ENCODE measurements at regions not wholly inside any gene's neighbourhood (a gene's known extent, or its start where the extent isn't known, plus 50 kb on each side); places are given as distances from the start of the nearest gene placed in this dataset.
"Not testable (repeated sequence)": the region's sequence is repeated elsewhere in the genome, so short reads cannot be mapped to it uniquely, and the experiment has no call there.

DNA sequence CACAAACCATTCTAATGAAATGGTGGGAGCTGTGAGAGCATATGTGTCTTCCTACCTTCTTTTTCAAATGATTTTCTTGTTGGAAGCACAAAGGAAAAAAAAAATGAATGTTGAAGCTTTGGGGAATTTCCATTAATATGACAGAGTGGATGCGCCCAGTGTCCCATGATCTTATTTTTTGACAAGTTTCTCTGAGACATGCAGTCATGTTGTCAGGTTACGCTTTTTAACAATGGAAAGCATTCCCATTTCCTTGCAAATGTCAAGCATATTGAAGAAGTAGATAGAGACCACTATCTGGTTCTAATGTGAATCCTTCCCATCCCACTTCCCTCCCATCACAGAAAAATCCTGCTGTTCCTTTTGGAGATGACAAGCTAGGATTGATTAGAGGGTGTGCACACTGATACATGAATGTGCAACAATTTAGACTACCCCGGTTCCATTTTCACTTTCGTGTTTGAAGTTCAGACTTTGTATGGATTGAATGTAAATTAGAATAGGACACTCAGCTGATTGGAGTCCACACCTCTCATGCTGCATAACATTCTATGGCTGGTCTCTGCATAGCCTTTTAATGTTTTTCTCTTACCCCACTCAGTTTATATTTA lies 919.4 kb downstream of the TLE4 start:
- DNase-seq (ENCODE audit: low read depth), result no peak

DNA sequence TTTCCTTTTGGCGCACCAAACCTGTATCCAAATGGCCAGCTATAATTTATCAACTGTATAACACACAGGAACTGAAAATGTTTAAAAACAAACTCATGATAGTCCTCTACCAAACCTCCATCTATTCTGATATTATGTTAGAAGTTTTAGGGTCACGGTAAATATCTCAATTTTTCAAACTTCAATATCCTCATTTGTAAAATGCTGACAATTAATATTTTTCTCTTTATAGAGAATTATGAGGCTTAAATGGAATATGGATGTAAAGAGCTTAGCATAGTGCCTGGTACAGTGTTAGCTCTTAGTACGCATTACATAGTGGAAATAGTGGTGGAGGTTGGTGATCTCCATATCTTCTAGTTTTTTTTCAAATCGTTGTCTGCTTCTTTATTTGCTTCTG lies 917.6 kb downstream of the TLE4 start:
- no peak for DNase-seq (ENCODE audit: low read depth)

DNA sequence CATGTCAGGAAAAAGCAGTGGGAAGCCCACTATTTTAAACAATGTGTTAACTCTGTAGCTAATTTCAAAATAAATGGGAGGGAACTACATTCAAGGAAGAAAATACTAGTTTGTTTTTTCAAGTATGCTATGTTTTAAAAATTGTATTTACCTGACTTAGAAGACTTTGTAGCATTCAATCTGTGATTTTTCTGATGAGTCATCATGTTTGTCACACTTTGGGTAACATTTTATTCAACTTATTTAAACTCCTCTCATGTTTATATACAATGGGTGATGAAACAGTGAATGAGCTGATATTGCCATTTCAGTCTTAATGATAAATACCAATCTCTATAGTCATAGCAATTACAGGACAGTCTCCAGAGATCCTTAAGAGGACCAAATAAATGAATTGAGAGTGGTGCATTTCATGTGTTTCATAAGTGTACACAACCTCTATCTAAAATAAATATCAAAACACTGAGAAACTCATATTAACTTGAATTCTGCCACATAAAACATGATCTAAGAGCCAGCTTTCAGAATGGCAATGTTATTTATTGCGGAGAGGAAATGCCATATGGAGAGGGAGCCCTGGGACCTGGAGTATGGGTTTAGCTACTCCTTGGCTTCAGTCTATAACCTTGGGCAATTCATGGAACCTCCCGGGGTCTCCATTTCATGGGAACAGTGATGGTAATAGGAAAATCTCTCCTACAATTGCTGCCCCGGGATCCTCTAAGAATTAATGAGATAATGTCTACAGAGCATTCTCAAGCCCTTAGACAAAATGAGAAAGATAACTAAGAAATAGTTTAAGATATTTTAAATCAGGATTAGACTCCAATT lies 913.9 kb downstream of the TLE4 start:
- DNase-seq (ENCODE audit: low read depth), result no peak

DNA sequence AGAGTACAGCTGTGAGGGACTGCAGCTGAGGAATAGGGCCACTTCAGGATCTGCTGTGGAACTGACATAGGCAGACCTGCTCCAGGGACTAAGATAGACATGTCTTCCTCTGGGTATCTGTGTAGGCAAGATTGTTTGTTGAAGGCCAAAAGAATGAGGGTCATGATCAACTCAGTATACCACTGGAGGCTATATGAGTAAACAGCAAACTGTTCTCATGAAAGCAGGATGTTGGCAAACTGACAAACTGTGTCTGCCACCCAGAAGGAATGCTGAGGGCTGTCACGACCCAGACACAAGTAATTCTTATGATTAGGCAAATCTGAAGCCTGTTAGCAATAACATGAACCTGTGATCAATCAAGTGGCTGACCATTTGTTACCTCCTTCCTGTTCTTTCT lies 910.5 kb downstream of the TLE4 start:
- DNase-seq (ENCODE audit: low read depth), result not testable (repeated sequence)

DNA sequence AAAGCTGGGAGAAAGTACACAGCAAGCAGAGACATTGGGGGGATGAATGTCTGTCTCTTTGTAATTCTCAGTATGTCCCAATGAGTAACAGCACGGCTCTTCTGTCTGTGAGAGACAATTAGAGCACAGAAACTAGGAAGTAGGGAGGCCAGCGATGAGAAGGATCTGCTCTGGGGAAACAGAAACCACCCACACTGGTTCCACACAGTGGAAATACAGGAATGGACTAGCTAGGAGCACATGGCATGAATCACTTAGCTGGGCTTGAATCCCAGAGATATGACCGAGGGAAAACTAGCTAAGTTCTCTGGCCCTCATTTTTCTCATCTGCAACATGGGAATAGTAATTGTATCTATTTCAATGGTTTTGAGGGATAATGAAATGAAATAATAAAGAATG lies 895.9 kb downstream of the TLE4 start:
- no peak for DNase-seq (ENCODE audit: low read depth)

DNA sequence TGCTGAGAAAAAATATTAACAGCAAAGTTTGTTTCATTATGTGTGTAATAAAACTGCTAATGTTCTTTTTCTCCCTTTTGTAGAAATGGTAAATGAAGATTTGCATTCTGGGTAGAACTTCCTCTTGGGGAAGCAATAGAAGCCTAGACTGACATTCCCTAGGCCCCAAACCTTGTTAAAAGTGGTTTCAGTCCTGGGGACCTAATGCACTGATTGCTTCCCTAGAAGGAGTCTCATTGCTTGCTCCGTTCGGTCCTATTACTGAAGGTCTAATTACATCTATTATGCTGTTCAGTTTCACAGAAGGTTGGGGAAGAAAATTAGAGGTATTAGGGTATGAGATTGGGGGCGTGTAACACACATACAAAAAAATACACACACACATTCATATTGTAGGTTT lies 893.8 kb downstream of the TLE4 start:
- no peak for DNase-seq (ENCODE audit: low read depth)

DNA sequence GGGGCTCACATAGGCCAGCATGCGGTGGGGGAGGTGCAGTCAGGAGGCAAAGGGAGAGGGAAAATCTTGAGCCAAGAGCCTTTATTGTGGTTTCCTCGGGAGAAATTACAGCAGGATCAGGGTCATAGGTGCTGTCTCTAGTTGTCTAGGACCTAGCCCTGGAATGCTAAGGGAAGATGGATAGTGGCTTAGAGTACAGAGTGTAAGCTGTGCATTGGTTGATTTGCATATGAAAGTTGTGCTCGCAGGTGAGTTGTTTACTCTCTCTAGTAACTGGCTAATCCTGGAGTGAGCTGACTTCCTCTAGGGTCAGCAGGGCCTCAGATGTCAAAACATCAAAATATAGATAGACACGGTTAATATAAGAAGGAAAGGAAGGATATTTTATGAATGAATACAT lies 877.7 kb downstream of the TLE4 start:
- DNase-seq (ENCODE audit: low read depth), result no peak

DNA sequence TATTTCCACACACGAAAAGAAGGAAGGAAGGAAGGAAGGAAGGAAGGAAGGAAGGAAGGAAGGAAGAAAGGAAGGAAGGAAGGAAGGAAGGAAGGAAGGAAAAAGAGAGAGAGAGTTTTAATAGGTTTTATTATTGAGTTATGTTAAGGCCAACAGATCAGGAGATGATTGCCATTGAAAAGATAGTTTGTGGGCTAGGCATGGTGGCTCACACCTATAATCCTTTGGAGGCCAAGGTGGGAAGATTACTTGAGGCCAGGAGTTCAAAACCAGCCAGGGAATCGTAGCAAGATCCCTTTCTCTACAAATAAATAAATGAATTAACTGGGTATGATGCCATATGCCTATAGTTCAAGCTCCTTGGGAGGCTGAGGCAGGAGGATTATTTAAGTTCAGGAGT lies 877.2 kb downstream of the TLE4 start:
- DNase-seq (ENCODE audit: low read depth), result no peak

DNA sequence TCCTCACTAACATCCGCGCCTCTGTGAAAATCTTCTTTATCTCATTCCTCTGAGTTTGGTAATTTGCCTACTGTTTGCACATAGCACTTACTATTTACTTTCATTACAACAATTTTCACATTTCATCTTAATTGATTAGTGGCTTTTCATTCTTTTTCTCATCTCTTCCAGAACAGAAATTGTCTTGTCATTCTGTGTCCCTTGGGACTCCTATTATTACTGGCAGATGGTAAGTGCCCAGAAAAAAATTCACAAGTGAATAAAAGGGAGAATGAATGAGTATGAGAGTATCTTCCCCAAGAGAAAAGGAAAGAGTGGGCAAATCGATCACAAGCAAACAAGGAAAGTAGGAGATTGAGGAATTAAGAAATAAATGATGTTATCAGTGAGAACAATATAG lies 876.1 kb downstream of the TLE4 start:
- DNase-seq (ENCODE audit: low read depth), result no peak

DNA sequence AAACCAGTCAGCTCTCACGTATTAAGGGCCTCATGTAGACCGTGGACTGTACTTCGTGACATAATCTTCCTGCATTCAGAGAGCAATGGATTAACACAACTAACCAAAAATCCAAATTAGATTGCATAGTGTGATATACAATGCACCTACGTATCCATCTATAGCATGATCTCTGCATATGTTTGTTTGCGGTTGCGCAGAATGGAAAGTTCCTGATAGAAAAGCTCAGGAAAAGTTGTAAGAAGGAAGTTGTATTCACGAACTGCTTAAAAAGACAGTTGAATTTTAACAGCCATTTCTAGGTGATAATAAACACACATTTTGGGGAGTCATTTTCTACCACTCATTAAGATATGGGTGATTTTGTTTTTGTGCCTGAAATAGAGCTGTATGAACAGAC lies 869.0 kb downstream of the TLE4 start:
- no peak for DNase-seq (ENCODE audit: low read depth)

DNA sequence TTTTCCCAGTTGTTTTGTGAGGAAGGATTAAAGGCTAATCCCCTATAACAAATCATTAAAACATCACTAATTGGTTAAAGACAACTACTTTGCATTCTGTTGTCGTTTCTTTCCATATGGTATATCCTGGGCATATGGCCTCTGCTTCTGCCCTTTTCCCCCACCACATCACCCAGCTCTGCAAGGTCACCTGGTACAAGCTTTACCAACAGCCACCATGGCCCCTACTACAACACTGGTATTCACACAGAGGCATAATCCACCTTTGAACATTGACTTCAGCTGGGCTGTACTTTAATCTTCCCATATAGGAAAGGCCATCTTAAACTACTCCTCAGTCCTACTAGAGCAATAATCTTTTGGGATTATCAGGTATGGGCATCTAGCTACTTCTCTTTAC lies 866.1 kb downstream of the TLE4 start:
- DNase-seq (ENCODE audit: low read depth), result no peak

DNA sequence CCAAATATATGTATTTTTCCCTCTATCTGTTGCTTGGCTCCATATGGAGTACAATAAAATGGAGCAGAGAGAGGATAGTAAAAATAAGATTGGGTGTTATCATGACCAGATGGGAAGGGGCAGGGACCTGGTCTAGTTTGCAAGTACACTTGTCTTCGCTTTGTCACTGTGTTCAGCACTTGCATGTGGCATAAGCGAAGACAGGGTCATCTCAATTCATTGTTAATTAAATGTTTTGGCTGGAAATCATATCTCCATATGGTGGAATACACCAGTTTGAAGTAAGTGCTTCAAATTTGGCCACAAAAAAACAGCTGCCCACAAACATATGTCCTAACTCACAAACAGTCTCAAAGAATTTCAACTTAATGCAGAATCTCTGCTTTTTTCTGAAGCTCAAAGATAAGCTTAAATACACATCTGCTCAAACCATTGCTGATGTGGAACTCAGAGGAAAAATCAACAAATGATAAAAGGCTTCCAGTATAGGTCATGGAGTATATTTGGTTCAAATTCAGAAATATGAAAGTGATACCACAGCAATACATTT lies 865.4 kb downstream of the TLE4 start:
- no peak for DNase-seq (ENCODE audit: low read depth)

DNA sequence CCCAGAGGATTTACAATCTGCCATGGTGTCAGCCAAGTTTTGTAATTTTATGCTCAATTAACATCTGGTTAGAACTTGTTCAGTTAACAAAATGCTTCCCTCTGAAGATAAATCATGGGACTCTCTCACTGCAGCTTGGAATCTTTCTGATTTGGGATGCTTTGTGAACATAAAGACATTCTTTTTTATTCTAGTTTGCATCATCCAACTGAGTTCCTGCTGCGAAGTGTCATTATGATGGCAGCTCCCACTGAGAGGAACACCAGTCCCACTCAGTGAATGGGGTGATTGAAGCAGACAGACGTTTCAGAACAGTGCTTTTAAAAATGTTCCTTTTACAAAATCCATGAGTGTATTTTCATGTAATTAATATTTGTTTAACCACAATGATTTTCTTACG lies 863.8 kb downstream of the TLE4 start:
- no peak for DNase-seq (ENCODE audit: low read depth)

DNA sequence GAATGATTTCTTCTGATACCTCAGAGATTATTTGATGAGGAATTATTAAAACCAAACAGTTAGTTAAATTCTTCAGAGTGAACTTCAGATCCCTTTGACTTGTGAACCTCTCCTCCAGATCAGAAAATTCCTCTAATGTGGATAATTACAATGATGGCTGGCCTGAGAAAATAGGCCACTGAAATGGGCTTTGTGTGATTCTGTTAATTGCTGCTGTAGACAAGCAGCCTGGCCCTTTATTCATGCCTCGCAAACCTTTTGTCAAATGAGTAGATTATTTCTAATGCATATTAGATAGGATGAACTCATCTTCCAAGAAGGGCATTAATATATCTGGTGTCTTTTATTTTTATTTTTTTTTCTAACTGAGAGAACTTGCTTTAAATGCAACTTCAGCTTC lies 855.2 kb downstream of the TLE4 start:
- no peak for DNase-seq (ENCODE audit: low read depth)

DNA sequence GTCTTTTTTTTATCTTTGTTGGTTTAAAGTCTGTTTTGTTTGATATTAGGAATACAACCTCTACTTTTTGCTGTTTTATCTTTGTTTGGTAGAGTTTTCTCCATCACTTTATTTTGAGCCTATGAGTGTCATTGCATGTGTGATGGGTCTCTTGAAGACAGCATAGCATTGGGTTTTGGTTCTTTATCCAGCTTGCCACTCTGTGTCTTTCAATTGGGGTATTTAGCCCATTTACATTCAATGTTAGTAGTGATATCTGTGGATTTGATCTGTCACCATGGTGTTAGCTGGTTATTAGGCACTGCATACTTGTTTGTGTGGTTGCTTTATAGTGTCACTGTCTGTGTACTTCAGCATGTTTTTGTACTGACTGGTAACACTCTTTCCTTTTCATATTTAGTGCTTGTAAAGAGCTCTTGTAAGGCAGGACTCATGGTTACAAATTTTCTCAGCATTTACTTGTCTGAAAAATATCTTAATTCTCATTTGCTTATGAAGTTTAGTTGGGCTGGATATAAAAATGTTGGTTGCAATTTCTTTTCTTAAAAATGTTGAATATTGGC lies 845.5 kb downstream of the TLE4 start:
- no peak for DNase-seq (ENCODE audit: low read depth)

DNA sequence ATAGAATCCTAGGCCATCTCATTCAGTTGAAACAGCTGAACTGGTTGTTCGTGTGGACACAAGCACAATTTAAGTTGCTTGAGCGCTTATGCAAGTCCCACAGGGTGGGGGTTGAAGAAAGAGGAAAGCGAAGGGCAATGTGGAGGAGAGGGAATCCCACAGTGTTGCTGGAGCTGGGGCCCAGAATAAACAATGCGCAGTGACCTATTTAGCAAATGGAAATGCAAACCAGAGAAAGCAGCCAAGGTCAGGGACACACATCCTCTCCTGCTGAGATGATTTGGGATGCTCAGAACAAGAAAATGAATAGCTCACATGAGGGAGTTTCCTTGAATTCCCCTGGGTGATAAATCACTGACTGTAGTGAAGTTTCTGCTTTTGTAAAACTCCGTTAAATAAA lies 838.3 kb downstream of the TLE4 start:
- DNase-seq (ENCODE audit: low read depth), result peak; percentile 24

DNA sequence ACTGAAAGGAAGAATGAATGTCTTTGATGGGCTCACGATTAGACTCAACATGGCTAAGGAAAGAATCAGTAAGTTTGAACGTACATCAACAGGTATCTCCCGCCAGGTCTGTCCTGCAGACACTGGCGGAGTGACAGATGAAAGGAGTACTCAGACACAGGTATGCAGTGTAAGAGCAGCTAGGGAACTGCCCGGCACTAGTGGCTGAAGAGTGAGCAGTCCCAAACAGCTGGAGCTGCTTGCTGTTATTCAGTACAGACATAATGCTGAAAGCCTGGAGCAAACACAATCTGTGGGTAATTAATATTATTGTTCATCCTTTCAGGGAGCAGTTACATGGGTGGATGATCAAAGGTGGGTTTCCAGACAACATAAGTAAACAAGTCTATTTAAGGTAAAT lies 835.5 kb downstream of the TLE4 start:
- no peak for DNase-seq (ENCODE audit: low read depth)

DNA sequence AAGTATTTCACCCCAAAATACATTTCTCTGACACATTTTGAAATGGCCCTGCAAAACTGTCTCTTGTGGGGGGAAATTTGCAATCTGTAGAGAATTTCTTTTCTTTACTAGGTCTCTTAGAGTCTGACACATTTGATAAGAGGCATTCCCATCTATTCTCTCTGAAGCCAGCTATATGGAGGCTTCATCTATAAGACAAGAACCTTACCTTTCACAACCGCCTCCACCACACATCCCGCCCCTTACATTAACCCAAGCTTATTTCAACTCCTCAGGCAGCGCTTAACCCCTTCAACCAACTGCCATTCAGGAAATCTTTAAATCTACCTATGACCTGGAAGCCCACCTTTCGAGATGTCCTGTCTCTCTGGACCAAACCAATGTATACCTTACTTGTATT lies 829.5 kb downstream of the TLE4 start:
- DNase-seq (ENCODE audit: low read depth), result no peak

DNA sequence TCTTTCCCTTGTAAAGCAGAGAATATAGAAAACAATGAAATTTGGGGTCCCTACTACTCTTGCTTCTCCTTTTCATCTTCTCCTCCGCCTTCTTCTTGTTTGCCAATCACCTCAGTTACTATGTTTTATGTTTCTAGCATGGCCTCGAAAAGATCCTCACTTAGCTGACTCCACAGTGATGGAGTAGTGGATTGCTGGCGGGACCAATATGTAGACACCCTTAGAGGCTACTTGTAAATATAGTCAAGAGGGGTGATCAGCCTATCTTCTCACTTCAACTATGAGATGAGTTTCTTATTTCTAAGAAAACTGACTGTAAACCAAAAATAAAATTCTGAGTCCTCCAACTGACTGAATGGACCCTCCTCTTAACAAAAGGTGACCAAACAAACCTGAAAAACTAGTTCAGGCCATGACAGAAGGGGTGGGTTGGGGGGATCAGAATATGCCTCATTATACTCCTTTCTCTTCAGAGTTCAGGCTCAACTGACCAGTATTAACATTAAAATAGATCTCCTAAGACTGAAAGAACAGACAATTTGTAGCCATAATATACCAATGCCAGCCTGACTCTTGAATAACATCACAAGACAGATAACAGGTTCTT lies 829.0 kb downstream of the TLE4 start:
- DNase-seq (ENCODE audit: low read depth), result no peak

DNA sequence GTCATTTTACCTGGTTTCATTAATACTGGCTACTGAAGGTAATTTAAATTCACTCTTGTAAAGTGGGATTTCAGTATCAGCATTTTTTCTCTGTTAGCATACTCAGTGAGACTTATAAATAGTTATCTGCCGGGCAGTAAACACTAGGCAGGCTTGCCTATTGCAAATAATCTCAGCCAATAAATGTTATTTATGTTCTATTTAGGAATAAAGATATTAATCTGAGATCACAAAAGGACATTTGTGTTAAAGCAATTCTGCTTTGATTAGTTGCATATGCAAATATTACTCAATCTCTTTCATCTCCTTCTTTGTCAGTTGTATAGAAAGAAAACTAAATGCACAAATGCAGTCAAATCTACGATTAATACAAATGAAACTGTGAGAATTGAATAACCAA lies 827.8 kb downstream of the TLE4 start:
- no peak for DNase-seq (ENCODE audit: low read depth)

DNA sequence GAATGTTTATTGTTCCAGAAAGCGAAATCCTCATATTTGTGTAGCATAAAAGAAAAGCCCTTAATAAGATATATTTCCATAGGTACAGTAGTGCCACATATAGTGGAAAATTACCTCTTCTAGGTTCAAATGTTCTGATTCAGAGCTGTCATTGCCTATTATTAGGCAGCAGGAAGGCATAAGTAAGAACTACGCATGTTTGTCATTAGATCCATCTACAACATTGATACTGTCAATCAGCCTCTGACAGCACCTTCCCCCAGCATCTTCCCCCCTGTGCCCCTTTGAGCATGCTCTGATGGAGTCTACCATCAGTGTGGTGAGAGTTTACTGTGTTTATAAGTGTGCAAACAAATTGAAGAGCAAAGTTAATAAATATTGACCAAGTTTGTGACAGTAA lies 816.1 kb downstream of the TLE4 start:
- no peak for DNase-seq (ENCODE audit: low read depth)

DNA sequence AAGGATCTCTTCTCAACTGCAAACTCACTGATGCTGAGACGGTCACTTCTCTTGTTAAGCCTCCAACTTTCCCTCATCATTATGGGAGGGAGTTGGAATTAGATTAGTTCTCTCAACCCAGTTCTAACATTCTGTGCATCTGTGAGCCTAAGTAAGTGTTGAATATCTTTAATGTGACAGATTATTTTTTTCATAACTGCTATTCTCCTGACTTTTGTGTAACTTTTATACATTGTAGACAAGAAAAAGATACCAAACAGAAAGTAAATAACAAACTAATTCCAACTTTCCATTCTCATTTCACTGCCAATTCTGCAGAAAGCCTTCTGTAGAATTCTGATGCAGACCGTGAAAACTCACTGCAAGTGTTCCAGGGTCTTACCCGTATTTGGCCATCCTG lies 813.5 kb downstream of the TLE4 start:
- no peak for DNase-seq (ENCODE audit: low read depth)

DNA sequence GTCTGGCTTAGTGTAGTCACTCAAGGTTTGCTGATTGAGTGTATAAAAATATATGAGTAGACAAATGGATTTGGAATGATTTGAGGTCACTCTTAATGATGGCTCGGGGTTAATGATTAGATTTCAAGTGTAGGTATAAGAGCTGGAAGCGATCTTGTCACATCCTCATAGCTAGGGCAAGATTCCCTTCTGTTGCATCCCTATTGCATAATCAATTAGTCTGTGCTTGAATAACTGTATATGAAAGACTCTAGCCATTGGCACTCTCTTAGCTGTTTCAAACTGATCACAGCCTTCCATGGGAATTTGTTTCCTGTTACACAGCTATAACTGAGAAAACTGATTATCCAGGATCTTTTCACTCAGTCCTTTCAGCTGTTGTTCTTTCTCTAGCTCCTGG lies 811.6 kb downstream of the TLE4 start:
- DNase-seq (ENCODE audit: low read depth), result no peak

All from forelimb muscle (tissue), 1 donor.